ENCODE measurements at regions not wholly inside any gene's neighbourhood (a gene's known extent, or its start where the extent isn't known, plus 50 kb on each side); places are given as distances from the start of the nearest gene placed in this dataset.
"Not testable (repeated sequence)": the region's sequence is repeated elsewhere in the genome, so short reads cannot be mapped to it uniquely, and the experiment has no call there.

- Histone ChIP-seq H3K9me3 (ENCODE audit: insufficient read depth, low read depth, low read length) (no peaks in the 10 kb centered on the region), H3K36me3 (ENCODE audit: insufficient read depth, low read depth, low read length) (no peaks in the 10 kb centered on the region), H3K4me1 (ENCODE audit: insufficient read depth, low read length) (peaks cover 33% of the 10 kb centered on the region), H3K27ac (ENCODE audit: low read length) (no peak overlapping the region), H3K9ac (ENCODE audit: low read depth, low read length) (no peak overlapping the region), H3K4me3 (ENCODE audit: low read length) (no peak overlapping the region), H3K27me3 (ENCODE audit: insufficient read depth, low read length) (no peaks in the 10 kb centered on the region)
These were observed 670.3 kb downstream of the UTRN start for GRCh38 chr6:144955392-144955791.

- Histone ChIP-seq H3K36me3 (ENCODE audit: insufficient read depth, low read depth, low read length) (no peaks in the 10 kb centered on the region), H3K4me1 (ENCODE audit: insufficient read depth, low read length) (peaks cover 31% of the 10 kb centered on the region), H3K9ac (ENCODE audit: low read depth, low read length) (no peak overlapping the region), H3K4me3 (ENCODE audit: low read length) (no peak overlapping the region), H3K27ac (ENCODE audit: low read length) (no peak overlapping the region), H3K9me3 (ENCODE audit: insufficient read depth, low read depth, low read length) (no peaks in the 10 kb centered on the region), H3K27me3 (ENCODE audit: insufficient read depth, low read length) (no peaks in the 10 kb centered on the region)
These were observed 670.7 kb downstream of the UTRN start for GRCh38 chr6:144955859-144956258.

GRCh38 chr6:144956697-144957096 is 671.6 kb downstream of the UTRN start:
- peaks cover 24% of the 10 kb centered on the region for H3K4me1 ChIP-seq (ENCODE audit: insufficient read depth, low read length)
- not testable (repeated sequence) for H3K9ac ChIP-seq (ENCODE audit: low read depth, low read length); H3K4me3 ChIP-seq (ENCODE audit: low read length); H3K36me3 ChIP-seq (ENCODE audit: insufficient read depth, low read depth, low read length); H3K27ac ChIP-seq (ENCODE audit: low read length); H3K9me3 ChIP-seq (ENCODE audit: insufficient read depth, low read depth, low read length); H3K27me3 ChIP-seq (ENCODE audit: insufficient read depth, low read length)

GRCh38 chr6:144957236-144957937 is 672.3 kb downstream of the UTRN start:
- Histone ChIP-seq H3K27me3 (ENCODE audit: insufficient read depth, low read length) (no peaks in the 10 kb centered on the region), H3K27ac (ENCODE audit: low read length) (no peak overlapping the region), H3K36me3 (ENCODE audit: insufficient read depth, low read depth, low read length) (no peaks in the 10 kb centered on the region), H3K4me3 (ENCODE audit: low read length) (no peak overlapping the region), H3K9ac (ENCODE audit: low read depth, low read length) (no peak overlapping the region), H3K9me3 (ENCODE audit: insufficient read depth, low read depth, low read length) (no peaks in the 10 kb centered on the region), H3K4me1 (ENCODE audit: insufficient read depth, low read length) (peaks cover 20% of the 10 kb centered on the region)

GRCh38 chr6:144969154-144969553 is 684.0 kb downstream of the UTRN start:
- H3K4me3 ChIP-seq (ENCODE audit: low read length): no peak overlapping the region
- no peak overlapping the region for H3K27ac ChIP-seq (ENCODE audit: low read length)
- no peaks in the 10 kb centered on the region for H3K27me3 ChIP-seq (ENCODE audit: insufficient read depth, low read length)
- 0 out of 2 replicates have a peak, but pooled peaks cover 6% of the 10 kb centered on the region for H3K4me1 ChIP-seq (ENCODE audit: insufficient read depth, low read length)
- no peak overlapping the region for H3K9ac ChIP-seq (ENCODE audit: low read depth, low read length)
- peaks cover 5% of the 10 kb centered on the region for H3K9me3 ChIP-seq (ENCODE audit: insufficient read depth, low read depth, low read length)
- H3K36me3 ChIP-seq (ENCODE audit: insufficient read depth, low read depth, low read length): no peaks in the 10 kb centered on the region

- Histone ChIP-seq H3K9me3 (ENCODE audit: insufficient read depth, low read depth, low read length) (peaks cover 5% of the 10 kb centered on the region), H3K36me3 (ENCODE audit: insufficient read depth, low read depth, low read length) (no peaks in the 10 kb centered on the region), H3K27me3 (ENCODE audit: insufficient read depth, low read length) (no peaks in the 10 kb centered on the region), H3K27ac (ENCODE audit: low read length) (no peak overlapping the region), H3K4me3 (ENCODE audit: low read length) (no peak overlapping the region), H3K9ac (ENCODE audit: low read depth, low read length) (no peak overlapping the region), H3K4me1 (ENCODE audit: insufficient read depth, low read length) (0 out of 2 replicates have a peak, but pooled peaks cover 6% of the 10 kb centered on the region)
These were observed 684.6 kb downstream of the UTRN start for GRCh38 chr6:144969602-144970272.

- not testable (repeated sequence) for H3K27ac ChIP-seq (ENCODE audit: low read length); H3K9me3 ChIP-seq (ENCODE audit: insufficient read depth, low read depth, low read length); H3K4me3 ChIP-seq (ENCODE audit: low read length); H3K27me3 ChIP-seq (ENCODE audit: insufficient read depth, low read length); H3K36me3 ChIP-seq (ENCODE audit: insufficient read depth, low read depth, low read length)
- H3K4me1 ChIP-seq (ENCODE audit: insufficient read depth, low read length): peaks cover 13% of the 10 kb centered on the region; the same call in 1 of the 2 replicates
- peak overlapping the region; percentile 68; the same call in 1 of the 2 replicates for H3K9ac ChIP-seq (ENCODE audit: low read depth, low read length)
These were observed 692.2 kb downstream of the UTRN start for GRCh38 chr6:144977250-144977864.

- Histone ChIP-seq H3K9me3 (ENCODE audit: insufficient read depth, low read depth, low read length) (no peaks in the 10 kb centered on the region), H3K36me3 (ENCODE audit: insufficient read depth, low read depth, low read length) (no peaks in the 10 kb centered on the region), H3K4me3 (ENCODE audit: low read length) (no peak overlapping the region), H3K4me1 (ENCODE audit: insufficient read depth, low read length) (peaks cover 13% of the 10 kb centered on the region; the same call in 1 of the 2 replicates), H3K27ac (ENCODE audit: low read length) (no peak overlapping the region), H3K27me3 (ENCODE audit: insufficient read depth, low read length) (no peaks in the 10 kb centered on the region), H3K9ac (ENCODE audit: low read depth, low read length) (no peak overlapping the region)
These were observed 693.1 kb downstream of the UTRN start for GRCh38 chr6:144978208-144978607.

GRCh38 chr6:144986271-144986670 is 701.1 kb downstream of the UTRN start:
- Histone ChIP-seq H3K4me1 (ENCODE audit: insufficient read depth, low read length) (no peaks in the 10 kb centered on the region), H3K27ac (ENCODE audit: low read length) (no peak overlapping the region), H3K27me3 (ENCODE audit: insufficient read depth, low read length) (no peaks in the 10 kb centered on the region), H3K36me3 (ENCODE audit: insufficient read depth, low read depth, low read length) (no peaks in the 10 kb centered on the region), H3K9ac (ENCODE audit: low read depth, low read length) (no peak overlapping the region), H3K9me3 (ENCODE audit: insufficient read depth, low read depth, low read length) (no peaks in the 10 kb centered on the region; the same call in 1 of the 2 replicates), H3K4me3 (ENCODE audit: low read length) (no peak overlapping the region)

GRCh38 chr6:144989319-144990107 is 704.4 kb downstream of the UTRN start:
- Histone ChIP-seq H3K27me3 (ENCODE audit: insufficient read depth, low read length) (no peaks in the 10 kb centered on the region), H3K4me1 (ENCODE audit: insufficient read depth, low read length) (no peaks in the 10 kb centered on the region), H3K27ac (ENCODE audit: low read length) (no peak overlapping the region), H3K36me3 (ENCODE audit: insufficient read depth, low read depth, low read length) (no peaks in the 10 kb centered on the region), H3K4me3 (ENCODE audit: low read length) (no peak overlapping the region), H3K9ac (ENCODE audit: low read depth, low read length) (no peak overlapping the region), H3K9me3 (ENCODE audit: insufficient read depth, low read depth, low read length) (no peaks in the 10 kb centered on the region; the same call in 1 of the 2 replicates)

GRCh38 chr6:144990784-144991183 is 705.6 kb downstream of the UTRN start:
- H3K27ac ChIP-seq (ENCODE audit: low read length): no peak overlapping the region
- no peaks in the 10 kb centered on the region for H3K9me3 ChIP-seq (ENCODE audit: insufficient read depth, low read depth, low read length)
- H3K27me3 ChIP-seq (ENCODE audit: insufficient read depth, low read length): no peaks in the 10 kb centered on the region
- H3K9ac ChIP-seq (ENCODE audit: low read depth, low read length): no peak overlapping the region
- H3K36me3 ChIP-seq (ENCODE audit: insufficient read depth, low read depth, low read length): no peaks in the 10 kb centered on the region
- no peaks in the 10 kb centered on the region for H3K4me1 ChIP-seq (ENCODE audit: insufficient read depth, low read length)
- no peak overlapping the region for H3K4me3 ChIP-seq (ENCODE audit: low read length)

Measured in iPS-20b (cell line).